GM12865 (cell line): ENCODE measurements at regions not wholly inside any gene's neighbourhood (a gene's known extent, or its start where the extent isn't known, plus 50 kb on each side); places are given as distances from the start of the nearest gene placed in this dataset.

ENCODE experiments used
- DNase-seq: peaks from one replicate; pipeline ENCODE4 v3.0.0; 2010; ENCODE audit warnings: low read depth
- H3K4me3 ChIP-seq: 2 replicates; pipeline ENCODE4 v1.5.1; 2011; ENCODE audit warnings: mild to moderate bottlenecking, low read depth, low read length, control low read depth
- TF ChIP-seq, protein P1 (sequence below): IDR thresholded peaks from 2 replicates; pipeline ENCODE4 v1.5.1; 2011; ENCODE audit warnings: low read length, control low read depth, low read depth, inconsistent platforms; ENCODE audit not compliant: insufficient read depth; ENCODE audit errors: missing control alignments

DNA sequence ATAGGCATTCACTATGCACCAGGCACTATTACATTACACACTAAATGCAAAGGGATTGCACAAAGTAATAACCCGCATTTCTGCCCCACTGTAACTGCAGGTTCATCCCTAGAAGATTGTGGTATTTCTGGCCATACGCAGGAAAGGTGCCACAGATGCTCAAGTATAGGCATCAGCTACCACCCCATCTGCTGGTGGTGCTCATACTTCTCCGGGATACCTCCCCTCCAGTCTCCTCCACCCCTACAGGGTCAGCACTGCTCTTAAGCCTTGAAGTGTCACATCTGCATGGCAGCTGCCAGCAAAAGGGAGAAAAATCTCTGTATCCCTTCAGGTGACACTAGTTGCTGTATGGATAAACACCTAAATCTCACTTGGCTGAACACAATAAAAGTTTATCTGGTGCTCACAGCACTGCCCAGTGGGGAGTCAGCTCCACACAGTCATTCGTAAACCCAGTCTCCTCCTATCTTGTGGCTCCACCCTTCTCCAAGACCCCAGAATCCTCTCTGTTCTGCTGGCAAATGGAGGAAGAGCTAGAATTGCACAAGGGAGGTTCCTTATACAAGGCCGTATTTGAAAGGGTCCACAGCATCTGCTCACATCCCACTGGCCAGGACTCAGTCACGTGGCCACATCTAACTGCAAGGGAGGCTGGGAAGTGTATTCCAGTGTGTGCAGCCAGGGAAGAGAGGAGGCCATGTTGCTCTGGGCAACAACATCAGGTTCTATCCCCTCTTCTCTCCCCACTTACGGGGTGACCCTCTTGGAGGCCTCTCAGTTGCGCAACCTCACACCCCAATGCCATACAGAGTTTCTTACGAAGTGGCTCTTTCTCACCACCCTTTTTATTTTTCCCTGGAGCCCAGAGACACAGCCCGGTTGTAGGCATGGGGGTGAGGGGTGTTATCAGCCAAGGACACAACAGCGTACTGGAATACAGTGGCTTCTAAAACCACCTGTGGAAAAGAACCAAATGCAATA lies 114.7 kb downstream of the BUD13 start:
- H3K4me3 ChIP-seq = no peak overlapping the region
- DNase-seq = no peak
- TF ChIP-seq, protein P1, sequence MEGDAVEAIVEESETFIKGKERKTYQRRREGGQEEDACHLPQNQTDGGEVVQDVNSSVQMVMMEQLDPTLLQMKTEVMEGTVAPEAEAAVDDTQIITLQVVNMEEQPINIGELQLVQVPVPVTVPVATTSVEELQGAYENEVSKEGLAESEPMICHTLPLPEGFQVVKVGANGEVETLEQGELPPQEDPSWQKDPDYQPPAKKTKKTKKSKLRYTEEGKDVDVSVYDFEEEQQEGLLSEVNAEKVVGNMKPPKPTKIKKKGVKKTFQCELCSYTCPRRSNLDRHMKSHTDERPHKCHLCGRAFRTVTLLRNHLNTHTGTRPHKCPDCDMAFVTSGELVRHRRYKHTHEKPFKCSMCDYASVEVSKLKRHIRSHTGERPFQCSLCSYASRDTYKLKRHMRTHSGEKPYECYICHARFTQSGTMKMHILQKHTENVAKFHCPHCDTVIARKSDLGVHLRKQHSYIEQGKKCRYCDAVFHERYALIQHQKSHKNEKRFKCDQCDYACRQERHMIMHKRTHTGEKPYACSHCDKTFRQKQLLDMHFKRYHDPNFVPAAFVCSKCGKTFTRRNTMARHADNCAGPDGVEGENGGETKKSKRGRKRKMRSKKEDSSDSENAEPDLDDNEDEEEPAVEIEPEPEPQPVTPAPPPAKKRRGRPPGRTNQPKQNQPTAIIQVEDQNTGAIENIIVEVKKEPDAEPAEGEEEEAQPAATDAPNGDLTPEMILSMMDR = no peak

DNA sequence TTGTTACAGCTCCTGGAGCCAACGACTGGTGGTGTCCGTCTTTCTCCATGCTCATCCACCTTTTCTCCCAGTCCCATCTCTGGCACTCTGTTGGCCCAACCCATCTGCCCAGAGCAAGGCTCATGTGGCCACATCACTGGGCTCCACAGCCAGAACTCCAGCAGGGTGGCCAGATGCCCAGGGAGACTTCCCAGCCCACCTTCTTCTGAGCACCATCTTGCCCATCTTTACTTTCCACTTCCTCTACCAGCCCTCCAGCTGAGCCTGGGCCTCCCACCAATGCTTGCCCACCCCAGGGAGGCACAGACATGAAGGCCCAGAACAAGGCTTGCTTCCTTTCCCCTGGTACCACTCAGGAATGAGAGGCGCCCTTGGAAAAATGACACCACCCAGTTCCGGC lies 116.8 kb downstream of the BUD13 start:
- DNase-seq = no peak
- TF ChIP-seq, protein P1 = no peak
- no peak overlapping the region for H3K4me3 ChIP-seq

DNA sequence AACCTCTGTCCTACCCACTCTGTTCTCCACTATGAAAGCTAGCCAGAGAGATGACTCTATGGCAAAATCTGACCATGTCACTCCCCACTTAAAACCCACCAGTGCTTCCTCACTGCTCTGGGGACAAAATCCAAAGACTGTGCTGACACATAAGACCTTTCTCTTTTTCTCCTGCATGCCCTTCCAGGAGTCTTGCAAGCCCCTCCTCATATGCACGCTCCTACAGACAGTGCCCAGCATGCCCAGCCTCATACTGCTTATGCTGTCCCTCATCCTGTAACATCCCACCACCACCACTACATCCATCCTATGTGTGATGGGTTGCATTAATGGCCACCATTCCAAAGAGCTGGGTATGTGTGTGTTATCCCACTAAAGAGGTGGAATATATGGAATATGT lies 118.3 kb downstream of the BUD13 start:
- TF ChIP-seq, protein P1 = no peak
- DNase-seq = no peak

DNA sequence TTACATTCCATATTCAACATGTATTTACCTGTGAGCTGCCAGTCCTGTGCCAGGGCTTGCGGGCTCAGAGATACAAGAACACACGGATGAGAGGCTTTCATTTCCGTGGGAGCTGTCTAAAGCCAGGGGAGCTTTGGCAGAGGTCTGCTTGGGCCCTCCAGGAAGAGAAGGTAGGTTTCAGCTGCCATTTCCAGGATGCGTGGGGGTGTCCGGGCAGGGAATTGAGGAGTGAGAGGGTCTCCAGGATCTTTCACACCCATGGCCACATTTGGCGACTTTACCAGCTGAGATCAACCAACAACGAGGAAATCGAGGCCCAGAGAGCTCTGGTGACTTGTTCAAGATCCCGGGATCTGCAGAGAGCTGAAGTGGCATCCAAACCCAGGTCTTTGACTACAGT lies 119.6 kb downstream of the BUD13 start:
- TF ChIP-seq, protein P1 = no peak
- no peak for DNase-seq
- H3K4me3 ChIP-seq = no peak overlapping the region

More for the DNA sequence above, 118.3 kb downstream of the BUD13 start:
- H3K4me3 ChIP-seq = no peak overlapping the region

DNA sequence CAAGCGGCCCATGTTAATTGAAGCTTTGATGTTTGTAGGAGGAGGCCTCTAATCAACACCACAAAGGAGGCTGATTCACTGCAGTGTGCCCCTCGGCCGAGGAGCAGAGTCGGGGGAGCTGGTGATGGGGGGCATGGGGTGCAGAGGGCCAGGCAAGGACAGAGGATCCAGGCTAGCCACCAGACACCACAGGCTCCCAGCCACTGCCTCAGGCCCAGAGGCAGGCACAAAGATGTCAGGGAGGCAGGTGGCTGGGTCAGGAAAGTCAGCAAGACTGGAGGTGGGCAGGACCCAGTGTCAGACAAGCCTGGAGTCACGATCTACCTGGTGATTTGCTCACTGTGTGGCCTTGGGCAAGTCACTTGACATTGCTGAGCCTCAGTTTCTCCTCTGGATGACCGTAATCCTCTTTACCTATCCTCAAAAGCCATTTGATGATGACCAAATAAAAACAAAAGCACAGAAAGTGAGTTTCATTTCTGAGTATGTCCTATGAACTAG lies 121.0 kb downstream of the BUD13 start:
- TF ChIP-seq, protein P1 = no peak
- H3K4me3 ChIP-seq = no peak overlapping the region
- DNase-seq = no peak

DNA sequence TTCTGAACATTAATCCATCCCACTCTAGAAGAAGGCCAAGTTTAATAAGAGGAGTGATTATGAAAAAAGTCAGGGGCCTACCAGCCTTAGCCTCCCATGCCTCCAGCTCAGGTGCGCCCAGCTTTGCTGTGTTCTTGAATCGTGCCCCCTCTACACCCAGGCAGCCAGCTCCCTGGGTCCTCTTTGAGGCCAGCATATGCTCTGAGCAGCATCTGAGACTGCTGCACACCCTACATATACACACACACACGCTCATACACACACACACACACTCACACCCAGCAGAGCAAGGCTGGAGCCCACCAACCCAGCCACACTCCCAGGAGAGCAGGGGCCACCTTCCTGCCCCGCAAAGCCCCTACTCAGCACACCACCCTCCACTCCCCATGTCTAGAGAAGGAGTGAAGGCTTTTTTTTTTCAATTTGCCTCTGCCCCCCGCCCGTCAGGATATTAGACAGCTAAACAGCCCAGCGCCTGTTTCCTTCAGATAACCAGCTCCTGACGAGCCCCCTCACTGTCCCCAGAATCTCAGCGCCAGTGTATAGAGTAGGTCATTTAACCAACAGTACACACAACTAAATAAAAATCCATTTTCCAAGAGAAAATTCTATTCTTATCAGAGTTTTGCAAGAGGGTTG lies 121.6 kb downstream of the BUD13 start:
- no peak for DNase-seq
- TF ChIP-seq, protein P1 = no peak
- no peak overlapping the region for H3K4me3 ChIP-seq
